ENCODE measurements at regions not wholly inside any gene's neighbourhood (a gene's known extent, or its start where the extent isn't known, plus 50 kb on each side); places are given as distances from the start of the nearest gene placed in this dataset.
A peak's percentile ranks its signal among the peaks of the same experiment; 100 is the strongest.
"Not testable (repeated sequence)": the region's sequence is repeated elsewhere in the genome, so short reads cannot be mapped to it uniquely, and the experiment has no call there.

GRCh38 chr3:94716326-94717018, 653.6 kb downstream of the NSUN3 start:
- DNase-seq, result no peak

GRCh38 chr3:94734206-94734605, 671.3 kb downstream of the NSUN3 start:
- no peak for DNase-seq

- no peak for DNase-seq
These were observed 672.5 kb downstream of the NSUN3 start for GRCh38 chr3:94735354-94735753.

GRCh38 chr3:94737116-94737515, 674.3 kb downstream of the NSUN3 start:
- DNase-seq, result no peak

GRCh38 chr3:94739420-94739819, 676.6 kb downstream of the NSUN3 start:
- DNase-seq, result no peak

- no peak for DNase-seq
These were observed 695.9 kb downstream of the NSUN3 start for GRCh38 chr3:94758751-94759150.

GRCh38 chr3:94772402-94772801, 709.5 kb downstream of the NSUN3 start:
- no peak for DNase-seq

- DNase-seq, result no peak
These were observed 712.9 kb downstream of the NSUN3 start for GRCh38 chr3:94775746-94776145.

- DNase-seq, result no peak
These were observed 713.6 kb downstream of the NSUN3 start for GRCh38 chr3:94776401-94776915.

GRCh38 chr3:94778289-94778688, 715.4 kb downstream of the NSUN3 start:
- DNase-seq, result no peak

GRCh38 chr3:94778814-94779494, 716.1 kb downstream of the NSUN3 start:
- no peak for DNase-seq

GRCh38 chr3:94779699-94780098, 716.8 kb downstream of the NSUN3 start:
- no peak for DNase-seq

- no peak for DNase-seq
These were observed 721.4 kb downstream of the NSUN3 start for GRCh38 chr3:94784274-94784673.

GRCh38 chr3:94787066-94787465, 724.2 kb downstream of the NSUN3 start:
- no peak for DNase-seq

- DNase-seq, result no peak
These were observed 724.9 kb downstream of the NSUN3 start for GRCh38 chr3:94787734-94788270.

GRCh38 chr3:94794563-94794962, 731.7 kb downstream of the NSUN3 start:
- DNase-seq, result no peak

- DNase-seq, result no peak
These were observed 736.7 kb downstream of the NSUN3 start for GRCh38 chr3:94799420-94800060.

- no peak for DNase-seq
These were observed 749.0 kb downstream of the NSUN3 start for GRCh38 chr3:94811836-94812235.

- no peak for DNase-seq
These were observed 758.4 kb downstream of the NSUN3 start for GRCh38 chr3:94821241-94821640.

GRCh38 chr3:94822298-94822697, 759.4 kb downstream of the NSUN3 start:
- DNase-seq, result no peak

GRCh38 chr3:94846251-94846650, 783.4 kb downstream of the NSUN3 start:
- not testable (repeated sequence) for DNase-seq

- DNase-seq, result peak; percentile 23
These were observed 799.8 kb downstream of the NSUN3 start for GRCh38 chr3:94862703-94863102.

GRCh38 chr3:94869059-94869547, 806.2 kb downstream of the NSUN3 start:
- DNase-seq, result no peak

- no peak for DNase-seq
These were observed 810.9 kb downstream of the NSUN3 start for GRCh38 chr3:94873751-94874150.
